Left kidney (tissue), 1 donor: ENCODE measurements at regions not wholly inside any gene's neighbourhood (a gene's known extent, or its start where the extent isn't known, plus 50 kb on each side); places are given as distances from the start of the nearest gene placed in this dataset.

Experiments used
- DNase-seq: peaks from one replicate; pipeline ENCODE4 v3.0.0-alpha.2; 2013

GRCh38 chr2:217689053-217689452 lies 313.7 kb downstream of the TNS1 start:
- DNase-seq, result no peak

- DNase-seq, result no peak
These were observed 314.3 kb downstream of the TNS1 start for GRCh38 chr2:217688494-217688893.

GRCh38 chr2:217687771-217688170 lies 315.0 kb downstream of the TNS1 start:
- DNase-seq, result no peak

GRCh38 chr2:217685255-217685605 lies 317.6 kb downstream of the TNS1 start:
- no peak for DNase-seq

- DNase-seq, result no peak
These were observed 318.2 kb downstream of the TNS1 start for GRCh38 chr2:217684431-217685254.

GRCh38 chr2:217683106-217683870 lies 319.5 kb downstream of the TNS1 start:
- DNase-seq, result no peak

- no peak for DNase-seq
These were observed 321.0 kb downstream of the TNS1 start for GRCh38 chr2:217681791-217682190.

GRCh38 chr2:217680381-217680780 lies 322.4 kb downstream of the TNS1 start:
- no peak for DNase-seq

GRCh38 chr2:217673627-217674026 lies 329.2 kb downstream of the TNS1 start:
- DNase-seq, result no peak

GRCh38 chr2:217672472-217672871 lies 330.3 kb downstream of the TNS1 start:
- DNase-seq, result no peak

- DNase-seq, result no peak
These were observed 330.9 kb downstream of the TNS1 start for GRCh38 chr2:217671871-217672270.

- DNase-seq, result no peak
These were observed 331.7 kb downstream of the TNS1 start for GRCh38 chr2:217671075-217671474.

GRCh38 chr2:217669831-217670230 lies 333.0 kb downstream of the TNS1 start:
- DNase-seq, result no peak

GRCh38 chr2:217667512-217667911 lies 335.3 kb downstream of the TNS1 start:
- DNase-seq, result no peak

- DNase-seq, result no peak
These were observed 335.8 kb downstream of the TNS1 start for GRCh38 chr2:217667035-217667434.

- no peak for DNase-seq
These were observed 336.5 kb downstream of the TNS1 start for GRCh38 chr2:217666338-217666737.

- no peak for DNase-seq
These were observed 338.0 kb downstream of the TNS1 start for GRCh38 chr2:217664761-217665160.

- DNase-seq, result no peak
These were observed 339.7 kb downstream of the TNS1 start for GRCh38 chr2:217662984-217663602.

GRCh38 chr2:217661378-217661777 lies 341.4 kb downstream of the TNS1 start:
- DNase-seq, result no peak

GRCh38 chr2:217660423-217660822 lies 342.4 kb downstream of the TNS1 start:
- no peak for DNase-seq

- no peak for DNase-seq
These were observed 344.0 kb downstream of the TNS1 start for GRCh38 chr2:217658806-217659205.

GRCh38 chr2:217657252-217657651 lies 345.5 kb downstream of the TNS1 start:
- no peak for DNase-seq

GRCh38 chr2:217656316-217656715 lies 346.5 kb downstream of the TNS1 start:
- DNase-seq, result no peak
